ENCODE measurements at regions not wholly inside any gene's neighbourhood (a gene's known extent, or its start where the extent isn't known, plus 50 kb on each side); places are given as distances from the start of the nearest gene placed in this dataset.

GRCh38 chr18:27493182-27493581 is 308.1 kb upstream of the CHST9 start:
- no peak for TF ChIP-seq CTCF (IDR thresholded peaks at IDR 0.05; ENCODE audit: extremely low read depth in 1 of 2, insufficient read depth in 1 of 2, low read depth in 1 of 2, low read length in 2 of 2)
- no peak for TF ChIP-seq POLR2A (IDR thresholded peaks at IDR 0.05; ENCODE audit: low read depth, low read length)
- TF ChIP-seq EZH2 (IDR thresholded peaks at IDR 0.05; ENCODE audit: borderline replicate concordance, low read depth, low read length, severe bottlenecking), result no peak
- no peak for TF ChIP-seq POLR2AphosphoS5 (IDR thresholded peaks at IDR 0.05; ENCODE audit: insufficient read depth, low read depth, low read length)
- TF ChIP-seq MAX (IDR thresholded peaks at IDR 0.05; ENCODE audit: insufficient read depth, insufficient read length), result no peak
- no peak for TF ChIP-seq MYC (IDR thresholded peaks at IDR 0.05; ENCODE audit: low read depth, low read length)
- TF ChIP-seq JUN (IDR thresholded peaks at IDR 0.05; ENCODE audit: borderline replicate concordance, insufficient read depth, insufficient read length, low read depth), result no peak
